ENCODE measurements at regions not wholly inside any gene's neighbourhood (a gene's known extent, or its start where the extent isn't known, plus 50 kb on each side); places are given as distances from the start of the nearest gene placed in this dataset.

GRCh38 chr3:177694951-177695350 lies 497.7 kb upstream of the TBL1XR1 start (continued):
- TF ChIP-seq YY1 (IDR thresholded peaks at IDR 0.05; ENCODE audit: low read depth, low read length), result no peak

GRCh38 chr3:177700117-177700516 lies 502.8 kb upstream of the TBL1XR1 start:
- FAIRE-seq (no peak), DNase-seq (ENCODE audit: low read depth in 1 of 2, low spot score in 2 of 2) (no peak)
- no peak overlapping the region for H3K4ac ChIP-seq (replicated peaks; ENCODE audit: insufficient read length, low read depth, low read length)
- no peaks in the 10 kb centered on the region for H3K36me3 ChIP-seq (ENCODE audit: control insufficient read depth in 2 of 4, insufficient read depth in 4 of 4, low read length in 3 of 4)
- TF ChIP-seq CBX5 (IDR thresholded peaks at IDR 0.05; ENCODE audit: low read depth, low read length) (no peak), CHD1 (IDR thresholded peaks at IDR 0.05; ENCODE audit: low read depth, low read length) (no peak), RXRA (IDR thresholded peaks at IDR 0.05; ENCODE audit: insufficient read depth, low read depth, low read length) (no peak), CTBP2 (IDR thresholded peaks at IDR 0.05; ENCODE audit: borderline replicate concordance, insufficient read depth, insufficient read length, low read length) (no peak), SIX5 (IDR thresholded peaks at IDR 0.05; ENCODE audit: low read depth, low read length) (no peak), KDM1A (IDR thresholded peaks at IDR 0.05; ENCODE audit: borderline replicate concordance, low read length) (no peak), CHD2 (IDR thresholded peaks at IDR 0.05; ENCODE audit: low read length) (no peak)
- H3K79me2 ChIP-seq (ENCODE audit: control insufficient read depth in 1 of 2, insufficient read depth in 2 of 2, low read length in 2 of 2), result no peaks in the 10 kb centered on the region
- H2BK15ac ChIP-seq (ENCODE audit: low read length), result no peak overlapping the region
- H3K4me2 ChIP-seq (ENCODE audit: insufficient read depth in 1 of 2, low read depth in 2 of 2, low read length in 2 of 2), result no peak overlapping the region
- H4K91ac ChIP-seq (replicated peaks; ENCODE audit: insufficient read length, low read length), result no peak overlapping the region
- H2BK120ac ChIP-seq (replicated peaks; ENCODE audit: low read depth, low read length), result no peak overlapping the region
- H2BK20ac ChIP-seq (ENCODE audit: low read length), result no peak overlapping the region
- H3K27me3 ChIP-seq (replicated peaks in 1 of 4; ENCODE audit: control insufficient read depth in 3 of 4, extremely low read depth in 1 of 4, insufficient read depth in 3 of 4, low read length in 3 of 4), result no peaks in the 10 kb centered on the region
- H3K9me3 ChIP-seq (ENCODE audit: insufficient read depth in 2 of 2, low read depth in 1 of 2, low read length in 1 of 2), result no peaks in the 10 kb centered on the region
- H3K4me3 ChIP-seq (ENCODE audit: extremely low read depth in 1 of 4, insufficient read depth in 2 of 4, low read depth in 3 of 4, low read length in 4 of 4), result no peak overlapping the region
- no peaks in the 10 kb centered on the region for H4K20me1 ChIP-seq (replicated peaks in 1 of 2; ENCODE audit: control insufficient read depth in 1 of 2, insufficient read depth in 2 of 2, low read length in 2 of 2)
- H3K14ac ChIP-seq (ENCODE audit: insufficient read length), result no peak overlapping the region
- WGBS, 2 experiments (ENCODE audit: extremely low coverage in 1 of 2, insufficient coverage in 1 of 2, insufficient read length in 1 of 2, insufficient replicate concordance in 2 of 2, low coverage in 1 of 2, low lambda C conversion rate in 2 of 2, missing lambda C conversion rate in 1 of 2), result 89% methylated on average over 7 of the region's 7 CpGs; no CpG with 5 or more reads in 1 of the 2 experiments
- no peak overlapping the region for H4K5ac ChIP-seq (ENCODE audit: insufficient read length, low read depth, low read length)
- no peak overlapping the region for H3K56ac ChIP-seq (replicated peaks; ENCODE audit: insufficient read length, low read depth, low read length)
- no peaks in the 10 kb centered on the region for H3K23me2 ChIP-seq (ENCODE audit: low read depth, low read length)
- CTCF ChIA-PET (ENCODE audit: partially characterized antibody), result interaction anchor here (1.3 kb wide), 1 partner anchor 76 kb away, joined by 3 read pairs; no protein-coding TSS in a partner anchor
- H4K8ac ChIP-seq (ENCODE audit: extremely low read depth, insufficient read depth, low read length), result no peak overlapping the region
- H3K27ac ChIP-seq (ENCODE audit: low read depth, low read length), result no peak overlapping the region
- H2BK12ac ChIP-seq (ENCODE audit: low read depth, low read length), result no peak overlapping the region
- no peak overlapping the region for H3K9ac ChIP-seq (replicated peaks in 1 of 4; ENCODE audit: extremely low read depth in 1 of 4, low read depth in 3 of 4, low read length in 3 of 4)
- no peak overlapping the region for H2AFZ ChIP-seq (ENCODE audit: low read length)
- no peaks in the 10 kb centered on the region for H3K4me1 ChIP-seq (replicated peaks in 1 of 4; ENCODE audit: control insufficient read depth in 3 of 4, insufficient read depth in 4 of 4, low read length in 3 of 4)
- no peaks in the 10 kb centered on the region for H3K79me1 ChIP-seq (ENCODE audit: low read depth, low read length)
- no peak overlapping the region for H3K18ac ChIP-seq (ENCODE audit: extremely low read depth, low read length)
- H2AK5ac ChIP-seq (ENCODE audit: low read depth, low read length), result no peak overlapping the region
- H2BK5ac ChIP-seq (ENCODE audit: low read depth, low read length), result no peak overlapping the region
- POLR2A ChIA-PET (ENCODE audit: partially characterized antibody), result interaction anchor here (0.5 kb wide), 1 partner anchor 694 kb away, joined by 3 read pairs; no protein-coding TSS in a partner anchor
- no peak overlapping the region for H3K23ac ChIP-seq (ENCODE audit: insufficient read length)
